Vagina (tissue), 2 donors: ENCODE measurements at regions not wholly inside any gene's neighbourhood (a gene's known extent, or its start where the extent isn't known, plus 50 kb on each side); places are given as distances from the start of the nearest gene placed in this dataset.

Experiments
- DNase-seq, 2 donors: peaks; one replicate each; pipeline ENCODE4 v3.0.0-alpha.2; 2017; ENCODE audit errors: extremely low spot score in 2 of 2
- H3K27ac ChIP-seq: fragments of 200-600 bp; sonication (generic); one replicate; pipeline ENCODE4 v1.5.1; 2019
- H3K27me3 ChIP-seq: fragments of 200-600 bp; sonication (generic); one replicate; pipeline ENCODE4 v1.5.1; 2019
- H3K36me3 ChIP-seq, 2 donors: fragments of 200-600 bp; sonication (generic); one replicate each; pipeline ENCODE4 v1.5.1; 2017 to 2019
- H3K4me1 ChIP-seq: fragments of 200-600 bp; sonication (generic); one replicate; pipeline ENCODE4 v1.5.1; 2019
- H3K4me3 ChIP-seq, 2 donors: fragments of 200-600 bp; sonication (generic); 1 replicate in 1 of 2; 2 replicates in 1 of 2; pipeline ENCODE4 v1.5.1; 2016 to 2019
- H3K9me3 ChIP-seq: fragments of 200-600 bp; sonication (generic); one replicate; pipeline ENCODE4 v1.5.1; 2019
- POLR2A ChIP-seq, 2 donors: fragments of 450-650 bp; IDR thresholded peaks; one replicate each; pipeline ENCODE4 v1.6.1; 2017; ENCODE audit warnings: antibody characterized with exemption in 2 of 2, mild to moderate bottlenecking in 2 of 2, moderate library complexity in 2 of 2
- POLR2AphosphoS5 ChIP-seq, 2 donors: sonication (generic); formaldehyde crosslinking; IDR thresholded peaks; one replicate each; pipeline ENCODE4 v1.9.0; 2017; ENCODE audit warnings: antibody characterized with exemption in 2 of 2, mild to moderate bottlenecking in 2 of 2, low read depth in 1 of 2; ENCODE audit not compliant: insufficient read depth in 1 of 2
- intact Hi-C: fragments of 100-400 bp; cut with DNase I; formaldehyde crosslinking; loops from one replicate; pipeline ENCODE4 v1.15.1; 2023
- TF ChIP-seq, protein P1 (sequence below), 3 experiments: fragments of 450-650 bp in 2 of 3; fragments of 200-600 bp in 1 of 3; sonication (generic) in 1 of 3; IDR thresholded peaks; one replicate each; pipeline ENCODE4 v1.5.1; 2017 to 2019; ENCODE audit warnings: antibody characterized with exemption in 3 of 3, mild to moderate bottlenecking in 2 of 3, moderate library complexity in 2 of 3

DNA sequence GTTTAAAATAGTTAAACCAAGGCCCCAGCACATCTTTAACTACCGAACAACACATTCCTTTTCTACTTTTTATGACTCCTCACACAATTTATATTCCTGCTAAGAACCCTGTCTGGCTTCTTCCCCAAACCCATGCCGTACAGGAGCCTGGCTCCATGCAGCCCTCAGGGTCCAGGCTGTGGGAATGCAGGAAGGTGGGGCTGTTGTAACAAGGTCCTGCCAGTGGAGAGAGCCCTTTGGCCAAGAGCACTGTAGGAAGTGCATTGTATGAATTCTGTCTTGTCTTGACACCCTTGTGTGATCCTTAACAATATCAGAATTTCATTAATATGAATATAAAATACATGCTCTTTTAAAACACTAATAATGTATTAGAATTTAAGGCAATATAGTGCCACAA is 563.8 kb downstream of the TBL1XR1 start:
- TF ChIP-seq POLR2AphosphoS5 (IDR thresholded peaks at IDR 0.05; ENCODE audit: insufficient read depth in 1 of 2, low read depth in 1 of 2), result no peak
- no peak for DNase-seq

DNA sequence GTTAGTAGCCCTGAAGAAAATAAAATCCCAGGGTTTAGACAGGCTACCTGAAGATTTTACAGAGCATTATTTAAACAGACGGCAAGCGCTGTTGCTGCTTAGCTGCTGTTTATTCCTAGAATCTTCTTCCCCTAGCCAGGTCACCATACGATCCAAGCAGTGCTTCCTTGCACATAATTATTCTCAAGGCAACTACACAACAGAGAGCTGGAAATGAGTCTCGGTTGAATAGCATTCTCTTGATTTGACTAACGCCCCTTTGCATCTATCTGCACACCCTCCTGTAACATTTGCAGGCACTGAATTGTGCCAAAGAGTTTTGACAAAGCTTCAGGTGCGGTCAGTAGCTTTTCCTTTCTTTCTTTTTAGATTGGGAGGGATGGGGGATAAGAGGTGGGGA is 564.4 kb downstream of the TBL1XR1 start:
- intact Hi-C loops, result no loop called here
- Histone ChIP-seq H3K4me1 (no peaks in the 10 kb centered on the region), H3K4me3 (no peak overlapping the region), H3K27me3 (no peaks in the 10 kb centered on the region), H3K9me3 (no peaks in the 10 kb centered on the region), H3K36me3 (no peaks in the 10 kb centered on the region), H3K27ac (no peak overlapping the region)
- no peak for DNase-seq
- no peak for TF ChIP-seq POLR2A (IDR thresholded peaks at IDR 0.05)
- no peak for TF ChIP-seq POLR2AphosphoS5 (IDR thresholded peaks at IDR 0.05; ENCODE audit: insufficient read depth in 1 of 2, low read depth in 1 of 2)
- TF ChIP-seq, protein P1, sequence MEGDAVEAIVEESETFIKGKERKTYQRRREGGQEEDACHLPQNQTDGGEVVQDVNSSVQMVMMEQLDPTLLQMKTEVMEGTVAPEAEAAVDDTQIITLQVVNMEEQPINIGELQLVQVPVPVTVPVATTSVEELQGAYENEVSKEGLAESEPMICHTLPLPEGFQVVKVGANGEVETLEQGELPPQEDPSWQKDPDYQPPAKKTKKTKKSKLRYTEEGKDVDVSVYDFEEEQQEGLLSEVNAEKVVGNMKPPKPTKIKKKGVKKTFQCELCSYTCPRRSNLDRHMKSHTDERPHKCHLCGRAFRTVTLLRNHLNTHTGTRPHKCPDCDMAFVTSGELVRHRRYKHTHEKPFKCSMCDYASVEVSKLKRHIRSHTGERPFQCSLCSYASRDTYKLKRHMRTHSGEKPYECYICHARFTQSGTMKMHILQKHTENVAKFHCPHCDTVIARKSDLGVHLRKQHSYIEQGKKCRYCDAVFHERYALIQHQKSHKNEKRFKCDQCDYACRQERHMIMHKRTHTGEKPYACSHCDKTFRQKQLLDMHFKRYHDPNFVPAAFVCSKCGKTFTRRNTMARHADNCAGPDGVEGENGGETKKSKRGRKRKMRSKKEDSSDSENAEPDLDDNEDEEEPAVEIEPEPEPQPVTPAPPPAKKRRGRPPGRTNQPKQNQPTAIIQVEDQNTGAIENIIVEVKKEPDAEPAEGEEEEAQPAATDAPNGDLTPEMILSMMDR (IDR thresholded peaks at IDR 0.05), result no peak

More for the DNA sequence above, 563.8 kb downstream of the TBL1XR1 start:
- no peaks in the 10 kb centered on the region for H3K36me3 ChIP-seq
- no peaks in the 10 kb centered on the region for H3K4me1 ChIP-seq
- H3K27me3 ChIP-seq, result no peaks in the 10 kb centered on the region
- no peak overlapping the region for H3K4me3 ChIP-seq
- H3K27ac ChIP-seq, result no peak overlapping the region
- intact Hi-C loops, result no loop called here
- no peaks in the 10 kb centered on the region for H3K9me3 ChIP-seq

DNA sequence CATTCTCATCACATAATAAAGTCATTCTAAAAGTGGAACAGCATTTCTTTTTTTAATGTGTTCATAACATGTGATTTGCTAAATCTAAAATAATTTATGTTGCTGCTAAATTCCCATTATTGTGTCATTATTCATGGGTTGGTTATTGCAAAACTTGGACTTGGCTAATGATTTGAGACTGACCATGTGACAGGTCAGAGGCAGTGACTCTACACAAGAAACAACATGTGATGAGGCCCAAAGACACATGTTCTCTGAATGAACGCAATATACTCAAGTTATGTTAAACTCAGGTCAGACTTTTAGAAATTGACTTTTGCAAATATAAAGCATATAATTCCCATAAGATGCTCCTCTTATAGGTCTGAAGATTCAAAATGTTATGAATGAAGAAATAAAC is 566.1 kb downstream of the TBL1XR1 start:
- H3K9me3 ChIP-seq, result no peaks in the 10 kb centered on the region
- intact Hi-C loops, result no loop called here
- TF ChIP-seq POLR2AphosphoS5 (IDR thresholded peaks at IDR 0.05; ENCODE audit: insufficient read depth in 1 of 2, low read depth in 1 of 2) (peak in 1 of 2 donors; percentile 18), POLR2A (IDR thresholded peaks at IDR 0.05) (no peak)

DNA sequence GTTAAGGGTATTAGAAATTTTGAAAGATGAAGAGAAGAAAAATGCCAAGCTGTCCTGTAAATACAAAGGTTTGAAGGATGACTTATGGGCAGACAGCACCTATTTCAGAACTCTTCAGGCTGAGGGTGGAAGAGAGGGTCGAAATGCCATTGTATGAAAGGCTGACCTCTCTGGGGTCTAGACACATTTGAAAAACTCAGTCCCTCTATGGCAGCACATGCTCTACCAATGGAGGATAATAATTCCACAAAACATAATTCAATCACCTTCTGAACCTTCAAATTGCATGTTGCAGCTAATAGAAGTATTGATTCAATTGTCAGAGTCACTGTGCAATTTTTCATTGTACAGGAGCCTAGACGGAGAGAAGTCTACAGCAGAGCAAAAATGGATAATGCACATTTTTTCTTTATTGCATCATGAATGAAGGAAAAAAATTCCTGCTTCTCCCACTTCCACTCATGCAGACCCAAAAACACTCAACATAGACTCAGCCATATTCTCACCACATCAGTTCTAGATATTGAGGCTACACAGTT is 569.1 kb downstream of the TBL1XR1 start:
- H3K36me3 ChIP-seq, result no peaks in the 10 kb centered on the region
- intact Hi-C loops, result no loop called here
- H3K4me1 ChIP-seq, result no peaks in the 10 kb centered on the region
- H3K4me3 ChIP-seq, result no peak overlapping the region
- H3K27ac ChIP-seq, result no peak overlapping the region
- TF ChIP-seq POLR2AphosphoS5 (IDR thresholded peaks at IDR 0.05; ENCODE audit: insufficient read depth in 1 of 2, low read depth in 1 of 2) (no peak), POLR2A (IDR thresholded peaks at IDR 0.05) (no peak)
- TF ChIP-seq, protein P1 (IDR thresholded peaks at IDR 0.05), result no peak
- H3K27me3 ChIP-seq, result no peaks in the 10 kb centered on the region
- no peaks in the 10 kb centered on the region for H3K9me3 ChIP-seq
- DNase-seq, result no peak

More for the DNA sequence above, 566.1 kb downstream of the TBL1XR1 start:
- no peaks in the 10 kb centered on the region for H3K4me1 ChIP-seq
- H3K36me3 ChIP-seq, result no peaks in the 10 kb centered on the region
- H3K4me3 ChIP-seq, result no peak overlapping the region
- H3K27me3 ChIP-seq, result no peaks in the 10 kb centered on the region
- no peak overlapping the region for H3K27ac ChIP-seq
- DNase-seq, result no peak

DNA sequence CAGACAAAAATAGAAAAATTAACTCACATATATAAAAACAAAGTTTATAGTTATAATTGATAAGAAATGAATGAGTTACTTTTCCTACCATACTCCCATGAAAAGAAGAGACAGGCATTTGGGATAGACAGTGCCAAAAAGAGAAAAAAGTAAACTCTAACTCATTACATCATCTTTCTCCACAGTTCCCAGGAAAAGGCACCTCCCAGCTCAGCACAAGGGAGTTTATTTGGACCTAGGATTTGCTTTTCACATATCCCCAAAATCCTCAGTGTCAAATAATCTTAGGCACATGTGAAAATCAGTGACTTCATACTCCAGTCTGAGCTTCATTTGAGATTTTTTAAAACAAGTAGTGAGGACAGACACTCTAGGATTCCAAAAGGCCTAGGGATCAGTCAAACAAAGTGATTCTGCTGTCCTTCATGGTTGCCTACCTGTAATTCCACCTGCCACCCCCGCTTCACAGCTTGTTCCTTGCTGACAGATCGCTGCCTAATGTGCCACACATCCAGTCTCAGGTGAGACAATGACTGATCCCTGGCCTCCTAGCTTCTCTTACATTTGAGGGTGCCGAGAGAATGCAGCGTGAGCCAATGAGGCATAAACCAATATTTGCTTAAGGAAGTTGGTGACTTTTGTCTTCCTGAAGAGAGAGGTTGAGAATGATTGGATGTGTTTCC is 573.7 kb downstream of the TBL1XR1 start:
- Histone ChIP-seq H3K27me3 (no peaks in the 10 kb centered on the region), H3K9me3 (no peaks in the 10 kb centered on the region), H3K27ac (no peak overlapping the region), H3K4me1 (no peaks in the 10 kb centered on the region), H3K4me3 (no peak overlapping the region), H3K36me3 (no peaks in the 10 kb centered on the region)
- DNase-seq, result no peak
- intact Hi-C loops, result no loop called here
- TF ChIP-seq POLR2A (IDR thresholded peaks at IDR 0.05) (no peak), POLR2AphosphoS5 (IDR thresholded peaks at IDR 0.05; ENCODE audit: insufficient read depth in 1 of 2, low read depth in 1 of 2) (no peak)
- TF ChIP-seq, protein P1 (IDR thresholded peaks at IDR 0.05), result no peak

DNA sequence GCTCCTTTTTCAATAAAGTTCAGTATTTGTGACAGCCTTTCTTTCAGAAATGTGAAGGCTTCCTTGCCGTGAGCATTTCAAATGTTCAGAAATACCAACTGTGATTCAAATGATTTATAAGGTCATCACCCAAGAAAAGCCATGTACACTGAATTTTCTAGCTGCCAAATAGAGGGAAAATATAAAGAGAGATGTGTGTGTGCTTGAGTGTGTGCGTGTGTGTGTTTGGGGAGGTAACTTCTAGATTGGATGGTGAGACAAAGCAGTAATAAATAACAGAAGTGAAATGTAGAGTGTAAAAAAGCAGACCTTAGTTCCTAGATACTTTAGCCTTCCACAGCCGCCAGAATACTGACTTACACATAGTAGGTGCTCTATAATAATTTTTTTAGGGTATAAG is 577.4 kb downstream of the TBL1XR1 start:
- Histone ChIP-seq H3K27me3 (no peaks in the 10 kb centered on the region), H3K9me3 (no peaks in the 10 kb centered on the region), H3K4me1 (no peaks in the 10 kb centered on the region), H3K27ac (no peak overlapping the region), H3K4me3 (no peak overlapping the region), H3K36me3 (no peaks in the 10 kb centered on the region)
- TF ChIP-seq POLR2AphosphoS5 (IDR thresholded peaks at IDR 0.05; ENCODE audit: insufficient read depth in 1 of 2, low read depth in 1 of 2) (no peak), POLR2A (IDR thresholded peaks at IDR 0.05) (no peak)
- TF ChIP-seq, protein P1 (IDR thresholded peaks at IDR 0.05), result no peak
- DNase-seq, result no peak
- intact Hi-C loops, result no loop called here
